ENCODE measurements at regions not wholly inside any gene's neighbourhood (a gene's known extent, or its start where the extent isn't known, plus 50 kb on each side); places are given as distances from the start of the nearest gene placed in this dataset.
"Not testable (repeated sequence)": the region's sequence is repeated elsewhere in the genome, so short reads cannot be mapped to it uniquely, and the experiment has no call there.

GRCh38 chr14:44732144-44732543 is 225.1 kb upstream of the FSCB start:
- Histone ChIP-seq H3K36me3 (no peaks in the 10 kb centered on the region), H3K4me1 (ENCODE audit: insufficient read depth) (no peaks in the 10 kb centered on the region), H3K27me3 (no peaks in the 10 kb centered on the region), H3K27ac (no peak overlapping the region), H3K4me3 (no peak overlapping the region), H3K9me3 (no peaks in the 10 kb centered on the region)
- no peak for TF ChIP-seq POLR2A (IDR thresholded peaks at IDR 0.05)
- TF ChIP-seq EP300 (IDR thresholded peaks at IDR 0.05) = no peak
- TF ChIP-seq CTCF (IDR thresholded peaks at IDR 0.05) = no peak
- DNase-seq = no peak
- intact Hi-C loops (cut with DNase I) = no loop called here

- Histone ChIP-seq H3K36me3 (no peaks in the 10 kb centered on the region), H3K27ac (no peak overlapping the region), H3K4me3 (no peak overlapping the region), H3K4me1 (ENCODE audit: insufficient read depth) (no peaks in the 10 kb centered on the region), H3K27me3 (no peaks in the 10 kb centered on the region), H3K9me3 (no peaks in the 10 kb centered on the region)
- TF ChIP-seq POLR2A (IDR thresholded peaks at IDR 0.05) (no peak), CTCF (IDR thresholded peaks at IDR 0.05) (no peak), EP300 (IDR thresholded peaks at IDR 0.05) (no peak)
- WGBS, 3 donors = 71 to 79% (median 71%) methylated on average over 3 of the region's 3 CpGs
- intact Hi-C loops (cut with DNase I) = no loop called here
- no peak for DNase-seq
Measured at GRCh38 chr14:44730860-44731259, 223.8 kb upstream of the FSCB start.

- intact Hi-C loops (cut with DNase I); H3K36me3 ChIP-seq; H3K4me3 ChIP-seq; H3K27me3 ChIP-seq; H3K27ac ChIP-seq; H3K4me1 ChIP-seq (ENCODE audit: insufficient read depth); H3K9me3 ChIP-seq; DNase-seq: not testable (repeated sequence)
- WGBS, 3 donors = 52 to 64% (median 61%) methylated on average over 1 of the region's 1 CpG
Measured at GRCh38 chr14:44721395-44721794, 214.3 kb upstream of the FSCB start.

GRCh38 chr14:44720707-44721106 is 213.6 kb upstream of the FSCB start:
- no peak for DNase-seq
- no peak overlapping the region for H3K4me3 ChIP-seq
- no peaks in the 10 kb centered on the region for H3K9me3 ChIP-seq
- 91 to 93% (median 91%) methylated on average over 2 of the region's 2 CpGs for WGBS, 3 donors
- no peak for TF ChIP-seq CTCF (IDR thresholded peaks at IDR 0.05)
- no peak for TF ChIP-seq POLR2A (IDR thresholded peaks at IDR 0.05)
- TF ChIP-seq EP300 (IDR thresholded peaks at IDR 0.05) = no peak
- H3K27ac ChIP-seq = no peak overlapping the region
- no peaks in the 10 kb centered on the region for H3K4me1 ChIP-seq (ENCODE audit: insufficient read depth)
- H3K36me3 ChIP-seq = no peaks in the 10 kb centered on the region
- intact Hi-C loops (cut with DNase I) = no loop called here
- H3K27me3 ChIP-seq = no peaks in the 10 kb centered on the region

- Histone ChIP-seq H3K27me3 (no peaks in the 10 kb centered on the region), H3K27ac (no peak overlapping the region), H3K4me1 (ENCODE audit: insufficient read depth) (no peaks in the 10 kb centered on the region), H3K9me3 (no peaks in the 10 kb centered on the region), H3K4me3 (no peak overlapping the region), H3K36me3 (no peaks in the 10 kb centered on the region)
- 42 to 47% (median 44%) methylated on average over 9 of the region's 9 CpGs for WGBS, 3 donors
- no peak for DNase-seq
- intact Hi-C loops (cut with DNase I) = no loop called here
- TF ChIP-seq CTCF (IDR thresholded peaks at IDR 0.05) = no peak
- TF ChIP-seq EP300 (IDR thresholded peaks at IDR 0.05) = no peak
- no peak for TF ChIP-seq POLR2A (IDR thresholded peaks at IDR 0.05)
Measured at GRCh38 chr14:44712024-44712815, 205.1 kb upstream of the FSCB start.

Measured in ovary (tissue), 7 donors.